Right ventricle myocardium superior (tissue), 1 donor: ENCODE measurements at regions not wholly inside any gene's neighbourhood (a gene's known extent, or its start where the extent isn't known, plus 50 kb on each side); places are given as distances from the start of the nearest gene placed in this dataset.

Experiments
- ATAC-seq: fragments of 200-7000 bp; cut with Tn5 transposase; one replicate; pipeline ENCODE4 v1.9.1; 2020; ENCODE audit warnings: mild to moderate bottlenecking; ENCODE audit not compliant: poor library complexity
- DNase-seq: peaks from one replicate; pipeline ENCODE4 v3.0.0-alpha.2; 2020
- intact Hi-C: fragments of 100-400 bp; cut with DNase I; formaldehyde crosslinking; loops from one replicate; pipeline ENCODE4 v1.11.2; 2022
- donor health status: DM: no; HTN: yes; CAD: no; lungs with severe emphysema.

GRCh38 chr3:31331278-31331677 lies 201.4 kb upstream of the STT3B start:
- intact Hi-C loops = no loop called here
- ATAC-seq = no peak
- no peak for DNase-seq

- DNase-seq (no peak), ATAC-seq (no peak)
- intact Hi-C loops = no loop called here
Observed at GRCh38 chr3:31341130-31341529, 191.6 kb upstream of the STT3B start.

GRCh38 chr3:31343075-31343474 lies 189.7 kb upstream of the STT3B start:
- intact Hi-C loops = no loop called here
- ATAC-seq = no peak
- DNase-seq = no peak

GRCh38 chr3:31345581-31345980 lies 187.1 kb upstream of the STT3B start:
- DNase-seq (no peak), ATAC-seq (no peak)
- intact Hi-C loops = no loop called here

- intact Hi-C loops = no loop called here
- no peak for DNase-seq
Observed at GRCh38 chr3:31346542-31346979, 186.2 kb upstream of the STT3B start.

GRCh38 chr3:31349001-31349748 lies 183.6 kb upstream of the STT3B start:
- ATAC-seq (no peak), DNase-seq (no peak)
- intact Hi-C loops = no loop called here

More at GRCh38 chr3:31346542-31346979, 186.2 kb upstream of the STT3B start:
- ATAC-seq = no peak

GRCh38 chr3:31350307-31350706 lies 182.4 kb upstream of the STT3B start:
- intact Hi-C loops = no loop called here
- DNase-seq = no peak
- ATAC-seq = no peak

GRCh38 chr3:31352331-31352730 lies 180.4 kb upstream of the STT3B start:
- intact Hi-C loops = no loop called here
- DNase-seq (no peak), ATAC-seq (no peak)

GRCh38 chr3:31353166-31353565 lies 179.6 kb upstream of the STT3B start:
- ATAC-seq (no peak), DNase-seq (no peak)
- intact Hi-C loops = no loop called here

GRCh38 chr3:31354373-31354772 lies 178.4 kb upstream of the STT3B start:
- intact Hi-C loops = no loop called here
- DNase-seq = no peak
- ATAC-seq = no peak

- no peak for ATAC-seq
- intact Hi-C loops = no loop called here
- DNase-seq = no peak
Observed at GRCh38 chr3:31355807-31356206, 176.9 kb upstream of the STT3B start.

- ATAC-seq (no peak), DNase-seq (peak; percentile 43)
- intact Hi-C loops = no loop called here
Observed at GRCh38 chr3:31356941-31357340, 175.8 kb upstream of the STT3B start.

GRCh38 chr3:31357451-31357850 lies 175.3 kb upstream of the STT3B start:
- intact Hi-C loops = no loop called here
- ATAC-seq (no peak), DNase-seq (no peak)

GRCh38 chr3:31358473-31359070 lies 174.2 kb upstream of the STT3B start:
- intact Hi-C loops = no loop called here
- DNase-seq (no peak), ATAC-seq (no peak)

GRCh38 chr3:31361371-31362273 lies 171.1 kb upstream of the STT3B start:
- ATAC-seq = no peak
- intact Hi-C loops = no loop called here
- no peak for DNase-seq

GRCh38 chr3:31364188-31364587 lies 168.5 kb upstream of the STT3B start:
- ATAC-seq = no peak
- no peak for DNase-seq
- intact Hi-C loops = no loop called here

- intact Hi-C loops = no loop called here
Observed at GRCh38 chr3:31364711-31365110, 168.0 kb upstream of the STT3B start.

GRCh38 chr3:31367518-31367917 lies 165.2 kb upstream of the STT3B start:
- ATAC-seq (no peak), DNase-seq (no peak)
- intact Hi-C loops = no loop called here

More at GRCh38 chr3:31364711-31365110, 168.0 kb upstream of the STT3B start:
- no peak for DNase-seq
- ATAC-seq = no peak

GRCh38 chr3:31369637-31370379 lies 162.9 kb upstream of the STT3B start:
- ATAC-seq = peak; percentile 34

More at GRCh38 chr3:31369637-31370379, 162.9 kb upstream of the STT3B start:
- DNase-seq = no peak
- intact Hi-C loops = no loop called here
